ENCODE measurements at regions not wholly inside any gene's neighbourhood (a gene's known extent, or its start where the extent isn't known, plus 50 kb on each side); places are given as distances from the start of the nearest gene placed in this dataset.

GRCh38 chr4:123922847-123923246 lies 526.3 kb downstream of the SPRY1 start:
- no peaks in the 10 kb centered on the region for H3K36me3 ChIP-seq
- DNase-seq (no peak), ATAC-seq (ENCODE audit: low FRiP score in 2 of 2) (no peak)
- H3K4me1 ChIP-seq: peaks cover 0 to 6% (median 3%) of the 10 kb centered on the region in 4 donors
- H3K27me3 ChIP-seq: no peaks in the 10 kb centered on the region
- H3K9me3 ChIP-seq: no peaks in the 10 kb centered on the region
- no peak overlapping the region for H3K4me3 ChIP-seq
- TF ChIP-seq EP300 (IDR thresholded peaks at IDR 0.05) (no peak), POLR2A (IDR thresholded peaks at IDR 0.05) (no peak)
- peak overlapping the region in 1 of 4 donors; percentile 9 for H3K27ac ChIP-seq

GRCh38 chr4:123924536-123924935 lies 527.9 kb downstream of the SPRY1 start:
- WGBS, 2 donors: 80 to 81% methylated on average over 3 of the region's 3 CpGs

GRCh38 chr4:123929565-123929964 lies 533.0 kb downstream of the SPRY1 start:
- Histone ChIP-seq H3K27me3 (no peaks in the 10 kb centered on the region), H3K27ac (no peak overlapping the region), H3K4me1 (peaks cover 0 to 5% (median 0%) of the 10 kb centered on the region in 4 donors), H3K36me3 (no peaks in the 10 kb centered on the region), H3K4me3 (no peak overlapping the region), H3K9me3 (no peaks in the 10 kb centered on the region)
- DNase-seq (no peak), ATAC-seq (ENCODE audit: low FRiP score in 2 of 2) (no peak)
- 55 to 67% methylated on average over 1 of the region's 1 CpG for WGBS, 2 donors
- TF ChIP-seq POLR2AphosphoS5 (IDR thresholded peaks at IDR 0.05): no peak
- no peak for TF ChIP-seq CTCF (IDR thresholded peaks at IDR 0.05)
- TF ChIP-seq POLR2A (IDR thresholded peaks at IDR 0.05): no peak
- no peak for TF ChIP-seq EP300 (IDR thresholded peaks at IDR 0.05)

More at GRCh38 chr4:123924536-123924935, 527.9 kb downstream of the SPRY1 start:
- ATAC-seq (ENCODE audit: low FRiP score in 2 of 2): no peak
- Histone ChIP-seq H3K9me3 (no peaks in the 10 kb centered on the region), H3K4me3 (no peak overlapping the region), H3K27ac (no peak overlapping the region), H3K4me1 (peaks cover 0 to 6% (median 4%) of the 10 kb centered on the region in 4 donors), H3K36me3 (no peaks in the 10 kb centered on the region), H3K27me3 (no peaks in the 10 kb centered on the region)
- DNase-seq: no peak
- no peak for TF ChIP-seq POLR2AphosphoS5 (IDR thresholded peaks at IDR 0.05)
- no peak for TF ChIP-seq EP300 (IDR thresholded peaks at IDR 0.05)
- TF ChIP-seq POLR2A (IDR thresholded peaks at IDR 0.05): no peak
- no peak for TF ChIP-seq CTCF (IDR thresholded peaks at IDR 0.05)

GRCh38 chr4:123930996-123931395 lies 534.4 kb downstream of the SPRY1 start:
- DNase-seq (no peak), ATAC-seq (ENCODE audit: low FRiP score in 2 of 2) (no peak)
- Histone ChIP-seq H3K27ac (no peak overlapping the region), H3K4me3 (no peak overlapping the region), H3K36me3 (no peaks in the 10 kb centered on the region), H3K27me3 (no peaks in the 10 kb centered on the region), H3K9me3 (no peaks in the 10 kb centered on the region), H3K4me1 (peaks cover 0 to 5% (median 0%) of the 10 kb centered on the region in 4 donors)
- no peak for TF ChIP-seq POLR2A (IDR thresholded peaks at IDR 0.05)
- TF ChIP-seq CTCF (IDR thresholded peaks at IDR 0.05): no peak
- no peak for TF ChIP-seq POLR2AphosphoS5 (IDR thresholded peaks at IDR 0.05)
- TF ChIP-seq EP300 (IDR thresholded peaks at IDR 0.05): no peak
- WGBS, 2 donors: 82 to 89% methylated on average over 1 of the region's 1 CpG

GRCh38 chr4:123934096-123934495 lies 537.5 kb downstream of the SPRY1 start:
- H3K27me3 ChIP-seq: no peaks in the 10 kb centered on the region
- no peak overlapping the region for H3K27ac ChIP-seq
- no peak for ATAC-seq (ENCODE audit: low FRiP score in 2 of 2)
- DNase-seq: no peak
- TF ChIP-seq POLR2A (IDR thresholded peaks at IDR 0.05) (no peak), CTCF (IDR thresholded peaks at IDR 0.05) (no peak), POLR2AphosphoS5 (IDR thresholded peaks at IDR 0.05) (no peak), EP300 (IDR thresholded peaks at IDR 0.05) (no peak)
- no peaks in the 10 kb centered on the region for H3K36me3 ChIP-seq
- no peaks in the 10 kb centered on the region for H3K9me3 ChIP-seq
- WGBS, 2 donors: 85 to 92% methylated on average over 2 of the region's 2 CpGs
- H3K4me3 ChIP-seq: no peak overlapping the region
- H3K4me1 ChIP-seq: peaks cover 0 to 18% (median 0%) of the 10 kb centered on the region in 4 donors

All from upper lobe of left lung (tissue), 6 donors.